ENCODE measurements at regions not wholly inside any gene's neighbourhood (a gene's known extent, or its start where the extent isn't known, plus 50 kb on each side); places are given as distances from the start of the nearest gene placed in this dataset.

- no peak for DNase-seq
- no peak for ATAC-seq
- Histone ChIP-seq H3K4me3 (no peak overlapping the region), H3K4me1 (no peaks in the 10 kb centered on the region), H3K36me3 (no peaks in the 10 kb centered on the region), H3K9me3 (no peaks in the 10 kb centered on the region), H3K27me3 (no peaks in the 10 kb centered on the region), H3K27ac (no peak overlapping the region)
- TF ChIP-seq CTCF (IDR thresholded peaks at IDR 0.05), result no peak
- intact Hi-C loops (cut with DNase I), result no loop called here
These were observed 177.8 kb upstream of the EEA1 start for GRCh38 chr12:93106910-93107309.

DNA sequence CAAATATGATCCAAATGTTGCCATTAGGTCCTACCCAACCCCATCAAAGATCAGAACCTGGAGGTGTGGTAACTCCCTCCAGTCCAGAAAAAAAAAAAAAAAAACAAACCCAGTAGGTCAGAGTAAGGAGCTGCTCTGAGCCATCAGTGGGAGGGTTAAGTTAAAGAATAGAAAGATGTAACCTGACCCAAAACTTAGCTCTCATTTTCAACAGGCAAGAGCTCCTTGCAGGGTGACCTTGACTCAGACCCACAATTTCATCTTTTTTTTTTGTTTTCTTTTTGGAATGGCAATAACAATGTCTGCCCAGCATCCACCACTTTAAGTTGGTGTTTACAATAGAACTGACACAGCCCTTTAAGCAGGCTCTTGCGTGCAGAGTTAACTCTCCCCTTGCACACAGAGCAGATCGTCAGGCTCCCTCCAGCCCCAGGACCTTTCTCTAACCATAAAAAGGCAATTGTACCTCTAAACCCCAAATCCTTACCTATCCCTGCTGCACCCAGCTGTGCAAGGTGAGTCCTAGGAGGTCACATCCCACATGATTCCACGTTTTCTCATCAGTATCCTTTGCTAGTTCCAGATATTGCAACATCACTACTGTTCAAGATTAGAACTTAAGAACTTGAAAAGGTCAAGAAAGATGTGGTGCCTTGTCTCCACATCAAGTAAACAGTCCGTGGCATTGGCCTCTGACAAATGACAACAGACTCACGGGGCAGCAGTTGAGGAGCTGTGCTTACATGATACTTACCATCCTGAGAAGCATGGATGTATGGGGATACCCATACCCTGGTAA, 178.6 kb upstream of the EEA1 start:
- TF ChIP-seq CTCF (IDR thresholded peaks at IDR 0.05), result no peak
- intact Hi-C loops (cut with DNase I), result no loop called here
- no peak overlapping the region for H3K27ac ChIP-seq

GRCh38 chr12:93108985-93109384, 179.9 kb upstream of the EEA1 start:
- ATAC-seq (no peak), DNase-seq (no peak)
- H3K4me3 ChIP-seq, result no peak overlapping the region
- no peaks in the 10 kb centered on the region for H3K27me3 ChIP-seq
- TF ChIP-seq CTCF (IDR thresholded peaks at IDR 0.05), result no peak
- no peak overlapping the region for H3K27ac ChIP-seq
- no peaks in the 10 kb centered on the region for H3K9me3 ChIP-seq
- peaks cover 0 to 6% of the 10 kb centered on the region in 2 donors for H3K4me1 ChIP-seq
- no peaks in the 10 kb centered on the region for H3K36me3 ChIP-seq
- intact Hi-C loops (cut with DNase I), result no loop called here

More for the DNA sequence above, 178.6 kb upstream of the EEA1 start:
- ATAC-seq, result no peak
- no peak for DNase-seq
- no peaks in the 10 kb centered on the region for H3K27me3 ChIP-seq
- no peaks in the 10 kb centered on the region for H3K4me1 ChIP-seq
- H3K36me3 ChIP-seq, result no peaks in the 10 kb centered on the region
- no peak overlapping the region for H3K4me3 ChIP-seq
- H3K9me3 ChIP-seq, result no peaks in the 10 kb centered on the region

DNA sequence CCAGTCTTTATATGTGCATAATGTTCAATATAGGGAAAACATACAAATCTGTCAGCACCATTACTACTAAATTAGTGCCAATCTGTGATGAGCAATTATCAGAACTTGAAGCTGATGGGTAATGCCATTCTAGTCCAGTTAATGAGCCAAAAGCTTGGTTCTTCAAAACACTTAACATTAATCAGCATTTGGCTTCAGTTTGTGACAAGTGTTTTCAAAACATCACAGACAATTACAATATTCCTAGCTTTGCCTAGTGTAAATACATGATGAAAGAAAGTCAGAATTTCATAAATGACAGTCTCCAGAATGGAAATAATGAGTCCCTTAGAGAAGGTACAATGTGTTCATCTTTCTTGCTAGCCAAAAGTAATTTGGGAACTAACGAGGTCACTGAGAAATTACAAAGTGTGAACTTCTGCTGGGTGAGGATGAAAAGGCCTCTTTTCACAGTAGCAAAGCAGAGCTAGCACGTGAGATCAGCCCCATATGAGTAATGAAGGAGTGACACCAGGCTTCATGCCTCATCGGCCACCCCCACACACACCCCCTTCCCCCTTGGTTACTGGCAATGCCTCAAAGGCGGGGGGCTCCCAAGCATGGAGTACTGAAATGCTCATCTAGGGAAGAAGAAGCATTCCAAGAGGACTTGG, 180.6 kb upstream of the EEA1 start:
- H3K36me3 ChIP-seq, result no peaks in the 10 kb centered on the region
- H3K4me3 ChIP-seq, result no peak overlapping the region
- H3K9me3 ChIP-seq, result no peaks in the 10 kb centered on the region
- intact Hi-C loops (cut with DNase I), result no loop called here
- H3K27me3 ChIP-seq, result no peaks in the 10 kb centered on the region
- no peak for TF ChIP-seq CTCF (IDR thresholded peaks at IDR 0.05)
- DNase-seq (no peak), ATAC-seq (no peak)
- H3K4me1 ChIP-seq, result peaks cover 0 to 6% of the 10 kb centered on the region in 2 donors
- H3K27ac ChIP-seq, result no peak overlapping the region

DNA sequence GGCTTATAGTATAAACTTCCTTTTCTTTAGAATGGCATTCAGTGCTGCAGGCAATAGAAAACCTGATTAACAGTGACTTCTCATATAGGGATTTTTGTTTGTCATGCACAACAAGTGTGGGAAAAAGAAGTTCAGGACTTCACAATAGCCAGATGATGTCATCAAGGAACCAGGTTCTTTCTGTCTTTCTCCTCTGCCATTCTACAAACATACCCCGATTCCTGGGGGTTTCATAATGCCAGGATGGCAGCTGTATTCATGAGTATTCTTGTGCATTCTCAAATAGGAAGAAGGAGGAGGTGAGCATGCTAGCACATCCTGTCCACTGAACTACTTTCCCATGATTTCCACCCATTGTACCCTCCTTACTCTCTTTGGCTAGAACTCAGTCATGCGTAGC, 182.7 kb upstream of the EEA1 start:
- ATAC-seq (no peak), DNase-seq (no peak)
- no peak for TF ChIP-seq CTCF (IDR thresholded peaks at IDR 0.05)
- intact Hi-C loops (cut with DNase I), result no loop called here
- peaks cover 5 to 6% of the 10 kb centered on the region in 2 donors for H3K4me1 ChIP-seq
- H3K4me3 ChIP-seq, result no peak overlapping the region
- no peaks in the 10 kb centered on the region for H3K9me3 ChIP-seq
- H3K27me3 ChIP-seq, result no peaks in the 10 kb centered on the region
- no peak overlapping the region for H3K27ac ChIP-seq
- no peaks in the 10 kb centered on the region for H3K36me3 ChIP-seq

Data from left lung (tissue), 4 donors.